Activated T-cell treated with anti-CD3 and anti-CD28 coated beads, Interleukin-2, amount 50 U/mL, for 4 hours (primary cell): ENCODE measurements at regions not wholly inside any gene's neighbourhood (a gene's known extent, or its start where the extent isn't known, plus 50 kb on each side); places are given as distances from the start of the nearest gene placed in this dataset.

Experiments
- ATAC-seq, 2 donors: fragments of 200-7000 bp; cut with Tn5 transposase; one replicate each; pipeline ENCODE4 v1.10.0; 2021
- DNase-seq: peaks from one replicate; pipeline ENCODE4 v3.0.0-alpha.2; 2020
- H3K27me3 Mint-ChIP-seq: one replicate; pipeline ENCODE4 v1.8.0; 2021; ENCODE audit warnings: low read depth, mixed read lengths
- H3K36me3 Mint-ChIP-seq: one replicate; pipeline ENCODE4 v1.8.0; 2022; ENCODE audit warnings: mixed read lengths; ENCODE audit not compliant: insufficient read depth
- H3K4me1 Mint-ChIP-seq: one replicate; pipeline ENCODE4 v1.8.0; 2021; ENCODE audit warnings: low read depth, mixed read lengths
- H3K4me3 Mint-ChIP-seq: one replicate; pipeline ENCODE4 v1.8.0; 2021; ENCODE audit warnings: mild to moderate bottlenecking, moderate library complexity, mixed read lengths
- H3K9me3 Mint-ChIP-seq: one replicate; pipeline ENCODE4 v1.8.0; 2021; ENCODE audit warnings: mixed read lengths

DNA sequence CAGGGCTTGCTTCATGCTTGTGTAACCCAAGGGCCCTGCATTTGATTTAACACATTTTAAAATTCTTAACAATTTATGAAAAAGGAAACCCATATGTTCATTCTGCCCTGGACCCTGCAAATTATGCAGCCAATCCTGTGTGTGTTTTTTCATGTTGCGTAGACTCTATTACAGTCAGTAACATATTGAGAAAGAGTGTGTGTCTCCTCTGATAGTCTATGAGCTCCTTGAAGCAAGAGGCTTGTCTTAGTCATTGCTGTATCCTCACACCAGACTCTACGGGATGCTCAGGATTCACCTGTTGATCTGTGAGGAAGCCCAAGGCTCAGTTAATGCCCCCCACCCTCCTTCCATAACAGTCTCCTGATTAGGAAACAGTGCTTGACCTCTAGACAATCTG lies 177.3 kb upstream of the DMAC1 start:
- H3K9me3 Mint-ChIP-seq: no peaks in the 10 kb centered on the region
- DNase-seq (no peak), ATAC-seq (peak in 1 of 2 donors; percentile 1)
- no peaks in the 10 kb centered on the region for H3K36me3 Mint-ChIP-seq
- H3K4me1 Mint-ChIP-seq: peaks cover 71% of the 10 kb centered on the region
- no peaks in the 10 kb centered on the region for H3K27me3 Mint-ChIP-seq
- H3K4me3 Mint-ChIP-seq: peak overlapping the region; percentile 17

DNA sequence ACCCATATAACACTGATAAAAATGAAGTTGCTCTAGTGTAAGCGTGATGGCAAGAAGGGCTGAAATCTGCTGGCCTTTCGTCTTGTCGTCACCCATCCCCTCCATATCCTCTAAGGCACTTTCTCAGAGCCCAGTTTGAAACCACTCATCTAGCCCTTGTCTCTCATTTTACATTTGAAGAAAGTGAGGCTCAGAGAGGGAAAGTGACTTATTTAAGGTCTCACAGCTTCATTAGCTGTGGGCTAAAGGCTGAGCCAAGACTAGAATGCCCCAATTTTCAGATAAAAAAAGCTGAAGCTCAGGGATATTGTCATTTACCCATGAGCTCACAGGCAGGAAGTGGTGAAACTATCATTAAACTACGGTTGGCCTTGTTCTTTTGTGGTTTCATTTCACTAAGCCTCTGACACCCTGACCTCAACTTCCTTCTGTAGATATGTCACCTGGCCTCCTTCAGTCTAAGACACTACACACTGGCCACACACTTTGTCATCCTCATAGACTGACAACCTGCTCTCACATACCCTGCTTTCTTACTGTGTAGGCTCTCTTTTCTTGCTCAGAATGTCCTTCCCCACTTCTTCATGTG lies 176.7 kb upstream of the DMAC1 start:
- no peaks in the 10 kb centered on the region for H3K27me3 Mint-ChIP-seq
- H3K4me1 Mint-ChIP-seq: peaks cover 65% of the 10 kb centered on the region
- H3K9me3 Mint-ChIP-seq: no peaks in the 10 kb centered on the region
- peak; percentile 97 to 98 for ATAC-seq
- peak; percentile 20 for DNase-seq
- H3K4me3 Mint-ChIP-seq: peak overlapping the region; percentile 17
- H3K36me3 Mint-ChIP-seq: no peaks in the 10 kb centered on the region

GRCh38 chr9:7975336-7975735 lies 175.8 kb upstream of the DMAC1 start:
- H3K27me3 Mint-ChIP-seq: no peaks in the 10 kb centered on the region
- no peaks in the 10 kb centered on the region for H3K36me3 Mint-ChIP-seq
- no peaks in the 10 kb centered on the region for H3K9me3 Mint-ChIP-seq
- no peak overlapping the region for H3K4me3 Mint-ChIP-seq
- ATAC-seq (no peak), DNase-seq (no peak)
- H3K4me1 Mint-ChIP-seq: peaks cover 58% of the 10 kb centered on the region

- Mint-ChIP-seq H3K27me3 (no peaks in the 10 kb centered on the region), H3K36me3 (no peaks in the 10 kb centered on the region), H3K4me1 (peaks cover 54% of the 10 kb centered on the region), H3K4me3 (peak overlapping the region; percentile 5), H3K9me3 (no peaks in the 10 kb centered on the region)
- ATAC-seq (peak; percentile 33 to 36), DNase-seq (no peak)
These were observed 174.9 kb upstream of the DMAC1 start for GRCh38 chr9:7974335-7974960.

DNA sequence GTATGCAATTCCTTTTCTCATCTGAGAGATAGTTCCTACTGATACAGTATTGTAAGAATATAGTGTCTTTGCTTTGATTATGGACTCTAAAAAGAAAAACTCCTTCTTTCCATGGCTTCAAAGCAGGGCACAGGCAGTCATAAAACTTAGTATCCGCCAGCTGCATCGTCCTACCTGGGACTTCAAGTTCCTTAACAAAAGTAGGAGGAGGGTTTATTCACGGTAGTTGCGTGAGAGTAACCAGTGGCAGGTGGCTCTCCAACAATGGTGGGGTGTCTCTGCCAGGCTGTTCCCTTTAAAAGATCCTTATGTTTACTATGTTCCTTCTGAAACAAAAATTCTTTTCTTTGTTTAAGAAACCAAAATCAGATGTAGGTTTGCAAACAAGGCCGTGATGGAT lies 173.5 kb upstream of the DMAC1 start:
- ATAC-seq (no peak), DNase-seq (no peak)
- Mint-ChIP-seq H3K27me3 (no peaks in the 10 kb centered on the region), H3K4me3 (no peak overlapping the region), H3K9me3 (no peaks in the 10 kb centered on the region), H3K4me1 (peaks cover 47% of the 10 kb centered on the region), H3K36me3 (no peaks in the 10 kb centered on the region)

DNA sequence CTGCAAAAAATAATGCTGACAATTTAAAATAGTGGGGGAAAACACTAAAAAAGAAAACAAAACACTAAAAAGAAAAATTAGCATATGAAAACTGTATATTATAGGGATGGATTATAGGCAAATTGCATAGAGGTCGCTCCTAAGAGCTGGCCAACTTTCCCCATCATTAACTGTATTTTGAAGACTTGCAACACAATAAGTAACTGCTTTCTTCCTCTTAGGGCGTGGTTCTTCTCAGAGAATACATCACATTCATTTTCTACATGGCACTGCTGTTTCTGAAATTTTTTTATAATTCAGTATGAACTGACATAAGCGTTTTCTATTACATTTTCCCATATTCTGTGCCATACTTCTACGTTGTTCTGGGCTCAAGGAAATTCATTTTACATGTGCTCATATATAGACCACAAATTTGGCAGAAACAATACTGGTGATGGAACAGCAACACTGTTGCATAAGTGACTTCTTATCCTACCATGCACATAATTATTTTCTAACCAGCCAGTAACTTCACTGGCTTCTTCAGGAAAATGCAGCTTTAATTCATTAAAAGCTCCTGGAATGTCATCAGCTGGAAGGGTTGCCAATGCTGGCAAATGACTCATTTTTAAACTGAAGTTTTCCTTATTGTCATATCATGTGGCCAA lies 171.2 kb upstream of the DMAC1 start:
- DNase-seq: no peak
- Mint-ChIP-seq H3K36me3 (no peaks in the 10 kb centered on the region), H3K9me3 (no peaks in the 10 kb centered on the region), H3K4me3 (no peak overlapping the region), H3K27me3 (no peaks in the 10 kb centered on the region), H3K4me1 (peaks cover 36% of the 10 kb centered on the region)
- no peak for ATAC-seq

GRCh38 chr9:7968687-7969086 lies 169.1 kb upstream of the DMAC1 start:
- Mint-ChIP-seq H3K4me1 (peaks cover 16% of the 10 kb centered on the region), H3K9me3 (no peaks in the 10 kb centered on the region), H3K27me3 (no peaks in the 10 kb centered on the region)

GRCh38 chr9:7967851-7968250 lies 168.3 kb upstream of the DMAC1 start:
- ATAC-seq: no peak
- Mint-ChIP-seq H3K9me3 (no peaks in the 10 kb centered on the region), H3K4me1 (peaks cover 11% of the 10 kb centered on the region), H3K27me3 (no peaks in the 10 kb centered on the region), H3K4me3 (no peak overlapping the region), H3K36me3 (no peaks in the 10 kb centered on the region)
- DNase-seq: no peak

More at GRCh38 chr9:7968687-7969086, 169.1 kb upstream of the DMAC1 start:
- no peaks in the 10 kb centered on the region for H3K36me3 Mint-ChIP-seq
- no peak for ATAC-seq
- no peak for DNase-seq
- H3K4me3 Mint-ChIP-seq: no peak overlapping the region

GRCh38 chr9:7967093-7967827 lies 167.7 kb upstream of the DMAC1 start:
- DNase-seq (no peak), ATAC-seq (peak in 1 of 2 donors; percentile 43)
- H3K9me3 Mint-ChIP-seq: no peaks in the 10 kb centered on the region
- H3K36me3 Mint-ChIP-seq: no peaks in the 10 kb centered on the region
- no peak overlapping the region for H3K4me3 Mint-ChIP-seq
- no peaks in the 10 kb centered on the region for H3K27me3 Mint-ChIP-seq
- peaks cover 11% of the 10 kb centered on the region for H3K4me1 Mint-ChIP-seq

GRCh38 chr9:7965063-7965462 lies 165.5 kb upstream of the DMAC1 start:
- Mint-ChIP-seq H3K4me3 (no peak overlapping the region), H3K36me3 (no peaks in the 10 kb centered on the region), H3K4me1 (peaks cover 11% of the 10 kb centered on the region), H3K9me3 (no peaks in the 10 kb centered on the region), H3K27me3 (no peaks in the 10 kb centered on the region)
- ATAC-seq (no peak), DNase-seq (no peak)

- Mint-ChIP-seq H3K27me3 (no peaks in the 10 kb centered on the region), H3K9me3 (no peaks in the 10 kb centered on the region), H3K36me3 (no peaks in the 10 kb centered on the region), H3K4me3 (no peak overlapping the region), H3K4me1 (peaks cover 12% of the 10 kb centered on the region)
- DNase-seq (no peak), ATAC-seq (no peak)
These were observed 163.4 kb upstream of the DMAC1 start for GRCh38 chr9:7963026-7963425.

GRCh38 chr9:7961076-7961475 lies 161.5 kb upstream of the DMAC1 start:
- Mint-ChIP-seq H3K27me3 (no peaks in the 10 kb centered on the region), H3K4me1 (peaks cover 3% of the 10 kb centered on the region), H3K36me3 (no peaks in the 10 kb centered on the region), H3K9me3 (no peaks in the 10 kb centered on the region), H3K4me3 (no peak overlapping the region)
- no peak for DNase-seq
- no peak for ATAC-seq

GRCh38 chr9:7960320-7961050 lies 160.9 kb upstream of the DMAC1 start:
- DNase-seq (no peak), ATAC-seq (no peak)
- no peak overlapping the region for H3K4me3 Mint-ChIP-seq
- H3K36me3 Mint-ChIP-seq: no peaks in the 10 kb centered on the region
- H3K27me3 Mint-ChIP-seq: no peaks in the 10 kb centered on the region
- no peaks in the 10 kb centered on the region for H3K9me3 Mint-ChIP-seq
- peaks cover 3% of the 10 kb centered on the region for H3K4me1 Mint-ChIP-seq

GRCh38 chr9:7957803-7958202 lies 158.2 kb upstream of the DMAC1 start:
- H3K4me3 Mint-ChIP-seq: no peak overlapping the region
- no peaks in the 10 kb centered on the region for H3K27me3 Mint-ChIP-seq
- H3K36me3 Mint-ChIP-seq: no peaks in the 10 kb centered on the region
- H3K4me1 Mint-ChIP-seq: peaks cover 3% of the 10 kb centered on the region
- ATAC-seq (no peak), DNase-seq (no peak)
- no peaks in the 10 kb centered on the region for H3K9me3 Mint-ChIP-seq
